ENCODE measurements at regions not wholly inside any gene's neighbourhood (a gene's known extent, or its start where the extent isn't known, plus 50 kb on each side); places are given as distances from the start of the nearest gene placed in this dataset.

DNA sequence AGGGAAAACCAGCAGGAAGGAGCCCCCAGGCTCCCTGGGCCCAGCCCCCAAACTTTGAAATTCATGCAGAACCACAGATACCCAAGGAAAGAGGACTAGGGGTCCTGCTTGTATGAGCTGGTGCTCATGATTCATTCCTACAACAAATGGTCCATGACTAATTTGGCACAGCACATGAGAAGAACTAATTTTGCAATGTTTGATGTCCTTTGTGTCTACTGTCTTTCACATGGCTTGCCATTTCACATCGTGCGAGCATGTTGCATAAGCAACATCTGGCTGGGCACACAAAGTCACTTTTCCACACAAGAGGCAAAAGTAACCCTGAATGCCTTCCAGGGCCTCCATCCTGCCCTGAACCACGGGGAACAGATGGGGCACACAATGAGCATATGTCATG is 149.6 kb upstream of the APCDD1 start:
- BruUV-seq (replicated peaks): no TSS peak
- Histone ChIP-seq H3K9me3 (ENCODE audit: insufficient read depth, low read depth) (no peaks in the 10 kb centered on the region), H2AFZ (no peak overlapping the region), H3K27ac (no peak overlapping the region), H3K4me3 (no peak overlapping the region), H3K27me3 (ENCODE audit: insufficient read depth, low read depth) (peaks cover 6% of the 10 kb centered on the region; the same call in 1 of the 2 replicates), H4K20me1 (ENCODE audit: insufficient read depth) (no peaks in the 10 kb centered on the region), H3K79me2 (ENCODE audit: low read depth) (no peaks in the 10 kb centered on the region), H3K4me1 (replicated peaks; ENCODE audit: insufficient read depth) (no peaks in the 10 kb centered on the region), H3K9me2 (ENCODE audit: insufficient read depth) (no peaks in the 10 kb centered on the region), H3K4me2 (no peak overlapping the region), H3F3A (ENCODE audit: insufficient read depth, low read depth) (no peaks in the 10 kb centered on the region), H3K36me3 (ENCODE audit: low read depth) (no peaks in the 10 kb centered on the region)
- intact Hi-C loops (cut with micrococcal nuclease; ENCODE audit: unreplicated experiment): no loop called here
- POLR2A ChIA-PET (ENCODE audit: unreplicated experiment): no interaction called here
- TF ChIP-seq, protein P1, sequence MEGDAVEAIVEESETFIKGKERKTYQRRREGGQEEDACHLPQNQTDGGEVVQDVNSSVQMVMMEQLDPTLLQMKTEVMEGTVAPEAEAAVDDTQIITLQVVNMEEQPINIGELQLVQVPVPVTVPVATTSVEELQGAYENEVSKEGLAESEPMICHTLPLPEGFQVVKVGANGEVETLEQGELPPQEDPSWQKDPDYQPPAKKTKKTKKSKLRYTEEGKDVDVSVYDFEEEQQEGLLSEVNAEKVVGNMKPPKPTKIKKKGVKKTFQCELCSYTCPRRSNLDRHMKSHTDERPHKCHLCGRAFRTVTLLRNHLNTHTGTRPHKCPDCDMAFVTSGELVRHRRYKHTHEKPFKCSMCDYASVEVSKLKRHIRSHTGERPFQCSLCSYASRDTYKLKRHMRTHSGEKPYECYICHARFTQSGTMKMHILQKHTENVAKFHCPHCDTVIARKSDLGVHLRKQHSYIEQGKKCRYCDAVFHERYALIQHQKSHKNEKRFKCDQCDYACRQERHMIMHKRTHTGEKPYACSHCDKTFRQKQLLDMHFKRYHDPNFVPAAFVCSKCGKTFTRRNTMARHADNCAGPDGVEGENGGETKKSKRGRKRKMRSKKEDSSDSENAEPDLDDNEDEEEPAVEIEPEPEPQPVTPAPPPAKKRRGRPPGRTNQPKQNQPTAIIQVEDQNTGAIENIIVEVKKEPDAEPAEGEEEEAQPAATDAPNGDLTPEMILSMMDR (conservative IDR thresholded peaks at IDR 0.05): no peak
- TF ChIP-seq EZH2 (IDR thresholded peaks at IDR 0.05; ENCODE audit: low read depth): no peak
- CTCF ChIA-PET: interaction anchor here (0.6 kb wide), 1 partner anchor 469 kb away, joined by 5 read pairs; no protein-coding TSS in a partner anchor
- no peak for DNase-seq

DNA sequence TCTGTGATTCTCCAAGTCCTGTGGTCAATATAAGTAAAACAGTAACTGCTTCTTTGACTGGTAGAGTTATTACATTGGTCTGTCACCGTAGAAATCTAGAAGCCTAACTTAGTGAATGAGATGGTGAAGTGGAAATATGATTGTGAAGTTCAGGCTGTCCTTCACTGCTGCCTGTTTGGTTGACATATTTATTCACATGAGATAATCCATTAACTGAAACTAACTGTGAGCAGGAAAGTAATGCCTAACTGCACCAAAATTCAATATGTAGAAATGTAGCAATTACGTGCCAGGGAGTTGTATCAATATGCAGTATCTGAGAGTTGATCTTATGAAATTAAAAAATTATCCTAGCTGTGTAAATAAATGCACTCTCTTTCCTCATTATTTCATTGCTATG is 147.7 kb upstream of the APCDD1 start:
- Histone ChIP-seq H3K27me3 (ENCODE audit: insufficient read depth, low read depth) (peaks cover 6% of the 10 kb centered on the region; the same call in 1 of the 2 replicates), H3F3A (ENCODE audit: insufficient read depth, low read depth) (no peaks in the 10 kb centered on the region), H3K4me3 (no peak overlapping the region), H2AFZ (no peak overlapping the region), H3K4me2 (no peak overlapping the region), H3K27ac (no peak overlapping the region), H3K9me3 (ENCODE audit: insufficient read depth, low read depth) (no peaks in the 10 kb centered on the region), H3K9me2 (ENCODE audit: insufficient read depth) (no peaks in the 10 kb centered on the region), H3K4me1 (replicated peaks; ENCODE audit: insufficient read depth) (no peaks in the 10 kb centered on the region), H4K20me1 (ENCODE audit: insufficient read depth) (no peaks in the 10 kb centered on the region), H3K79me2 (ENCODE audit: low read depth) (no peaks in the 10 kb centered on the region), H3K36me3 (ENCODE audit: low read depth) (no peaks in the 10 kb centered on the region)
- no peak for TF ChIP-seq EZH2 (IDR thresholded peaks at IDR 0.05; ENCODE audit: low read depth)
- TF ChIP-seq, protein P1 (conservative IDR thresholded peaks at IDR 0.05): no peak
- intact Hi-C loops (cut with micrococcal nuclease; ENCODE audit: unreplicated experiment): no loop called here
- ChIA-PET POLR2A (ENCODE audit: unreplicated experiment) (no interaction called here), CTCF (no interaction called here)
- no TSS peak for BruUV-seq (replicated peaks)
- DNase-seq: no peak

DNA sequence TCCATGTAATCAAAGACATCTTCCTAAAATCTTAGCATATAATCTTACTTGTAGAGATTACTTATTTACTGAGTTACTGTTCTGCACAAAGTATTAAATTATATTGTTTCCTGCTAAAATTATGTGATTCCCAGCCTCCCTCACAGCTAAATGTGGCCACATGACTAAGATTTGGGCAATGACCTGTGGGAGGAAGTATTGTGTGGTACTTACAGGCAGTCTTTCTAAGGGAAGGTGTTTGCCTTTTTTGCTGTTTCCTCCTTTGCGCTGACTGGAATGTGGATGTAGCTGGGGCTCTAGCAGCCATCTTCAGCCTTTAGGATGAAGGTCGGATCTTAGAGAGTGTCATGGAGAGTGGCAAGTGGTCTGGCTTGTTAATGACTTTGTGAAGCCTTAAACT is 146.3 kb upstream of the APCDD1 start:
- TF ChIP-seq, protein P1 (conservative IDR thresholded peaks at IDR 0.05): no peak
- no peak for TF ChIP-seq EZH2 (IDR thresholded peaks at IDR 0.05; ENCODE audit: low read depth)
- CTCF ChIA-PET: no interaction called here
- H3K4me1 ChIP-seq (replicated peaks; ENCODE audit: insufficient read depth): no peaks in the 10 kb centered on the region
- no peaks in the 10 kb centered on the region for H3K9me2 ChIP-seq (ENCODE audit: insufficient read depth)
- BruUV-seq (replicated peaks): no TSS peak
- no peak overlapping the region for H3K4me2 ChIP-seq
- no peaks in the 10 kb centered on the region for H3K36me3 ChIP-seq (ENCODE audit: low read depth)
- H2AFZ ChIP-seq: no peak overlapping the region
- no peaks in the 10 kb centered on the region for H3F3A ChIP-seq (ENCODE audit: insufficient read depth, low read depth)
- no peak overlapping the region for H3K27ac ChIP-seq
- H3K4me3 ChIP-seq: no peak overlapping the region
- peaks cover 6% of the 10 kb centered on the region; the same call in 1 of the 2 replicates for H3K27me3 ChIP-seq (ENCODE audit: insufficient read depth, low read depth)
- intact Hi-C loops (cut with micrococcal nuclease; ENCODE audit: unreplicated experiment): no loop called here
- no peaks in the 10 kb centered on the region for H3K9me3 ChIP-seq (ENCODE audit: insufficient read depth, low read depth)
- DNase-seq: no peak
- POLR2A ChIA-PET (ENCODE audit: unreplicated experiment): no interaction called here
- H3K79me2 ChIP-seq (ENCODE audit: low read depth): no peaks in the 10 kb centered on the region
- H4K20me1 ChIP-seq (ENCODE audit: insufficient read depth): no peaks in the 10 kb centered on the region
